ENCODE measurements at regions not wholly inside any gene's neighbourhood (a gene's known extent, or its start where the extent isn't known, plus 50 kb on each side); places are given as distances from the start of the nearest gene placed in this dataset.

- DNase-seq (ENCODE audit: extremely low read depth, low read depth): no peak
- H3K4me3 ChIP-seq (replicated peaks; ENCODE audit: low read depth, low read length): no peak overlapping the region
- TF ChIP-seq CTCF (IDR thresholded peaks at IDR 0.05; ENCODE audit: low read depth, low read length, missing control alignments): no peak
Measured at GRCh38 chr4:111744847-111745246, 400.4 kb upstream of the FAM241A start.

- H3K4me3 ChIP-seq (replicated peaks; ENCODE audit: low read depth, low read length): no peak overlapping the region
- DNase-seq (ENCODE audit: extremely low read depth, low read depth): no peak
- TF ChIP-seq CTCF (IDR thresholded peaks at IDR 0.05; ENCODE audit: low read depth, low read length, missing control alignments): no peak
Measured at GRCh38 chr4:111748157-111748556, 397.1 kb upstream of the FAM241A start.

GRCh38 chr4:111754003-111754402 lies 391.3 kb upstream of the FAM241A start:
- DNase-seq (ENCODE audit: extremely low read depth, low read depth): no peak
- H3K4me3 ChIP-seq (replicated peaks; ENCODE audit: low read depth, low read length): no peak overlapping the region
- TF ChIP-seq CTCF (IDR thresholded peaks at IDR 0.05; ENCODE audit: low read depth, low read length, missing control alignments): no peak

- TF ChIP-seq CTCF (IDR thresholded peaks at IDR 0.05; ENCODE audit: low read depth, low read length, missing control alignments): no peak
- no peak overlapping the region for H3K4me3 ChIP-seq (replicated peaks; ENCODE audit: low read depth, low read length)
- DNase-seq (ENCODE audit: extremely low read depth, low read depth): no peak
Measured at GRCh38 chr4:111755571-111755970, 389.7 kb upstream of the FAM241A start.

GRCh38 chr4:111761531-111761930 lies 383.7 kb upstream of the FAM241A start:
- TF ChIP-seq CTCF (IDR thresholded peaks at IDR 0.05; ENCODE audit: low read depth, low read length, missing control alignments): no peak
- DNase-seq (ENCODE audit: extremely low read depth, low read depth): no peak
- H3K4me3 ChIP-seq (replicated peaks; ENCODE audit: low read depth, low read length): no peak overlapping the region

GRCh38 chr4:111770514-111770913 lies 374.7 kb upstream of the FAM241A start:
- H3K4me3 ChIP-seq (replicated peaks; ENCODE audit: low read depth, low read length): no peak overlapping the region
- DNase-seq (ENCODE audit: extremely low read depth, low read depth): no peak
- TF ChIP-seq CTCF (IDR thresholded peaks at IDR 0.05; ENCODE audit: low read depth, low read length, missing control alignments): no peak

GRCh38 chr4:111773858-111774257 lies 371.4 kb upstream of the FAM241A start:
- DNase-seq (ENCODE audit: extremely low read depth, low read depth): no peak
- no peak for TF ChIP-seq CTCF (IDR thresholded peaks at IDR 0.05; ENCODE audit: low read depth, low read length, missing control alignments)
- H3K4me3 ChIP-seq (replicated peaks; ENCODE audit: low read depth, low read length): no peak overlapping the region

Data from HFF-Myc (cell line).